Vagina (tissue), 2 donors: ENCODE measurements at regions not wholly inside any gene's neighbourhood (a gene's known extent, or its start where the extent isn't known, plus 50 kb on each side); places are given as distances from the start of the nearest gene placed in this dataset.

Experiments used
- DNase-seq, 2 donors: peaks; one replicate each; pipeline ENCODE4 v3.0.0-alpha.2; 2017; ENCODE audit errors: extremely low spot score in 2 of 2
- H3K27ac ChIP-seq: fragments of 200-600 bp; sonication (generic); one replicate; pipeline ENCODE4 v1.5.1; 2019
- H3K27me3 ChIP-seq: fragments of 200-600 bp; sonication (generic); one replicate; pipeline ENCODE4 v1.5.1; 2019
- H3K36me3 ChIP-seq, 2 donors: fragments of 200-600 bp; sonication (generic); one replicate each; pipeline ENCODE4 v1.5.1; 2017 to 2019
- H3K4me1 ChIP-seq: fragments of 200-600 bp; sonication (generic); one replicate; pipeline ENCODE4 v1.5.1; 2019
- H3K4me3 ChIP-seq, 2 donors: fragments of 200-600 bp; sonication (generic); 1 replicate in 1 of 2; 2 replicates in 1 of 2; pipeline ENCODE4 v1.5.1; 2016 to 2019
- H3K9me3 ChIP-seq: fragments of 200-600 bp; sonication (generic); one replicate; pipeline ENCODE4 v1.5.1; 2019
- CTCF ChIP-seq, 3 experiments: fragments of 450-650 bp in 2 of 3; fragments of 200-600 bp in 1 of 3; sonication (generic) in 1 of 3; IDR thresholded peaks; one replicate each; pipeline ENCODE4 v1.5.1; 2017 to 2019; ENCODE audit warnings: antibody characterized with exemption in 3 of 3, mild to moderate bottlenecking in 2 of 3, moderate library complexity in 2 of 3
- POLR2A ChIP-seq, 2 donors: fragments of 450-650 bp; IDR thresholded peaks; one replicate each; pipeline ENCODE4 v1.6.1; 2017; ENCODE audit warnings: antibody characterized with exemption in 2 of 2, mild to moderate bottlenecking in 2 of 2, moderate library complexity in 2 of 2
- POLR2AphosphoS5 ChIP-seq, 2 donors: sonication (generic); formaldehyde crosslinking; IDR thresholded peaks; one replicate each; pipeline ENCODE4 v1.9.0; 2017; ENCODE audit warnings: antibody characterized with exemption in 2 of 2, mild to moderate bottlenecking in 2 of 2, low read depth in 1 of 2; ENCODE audit not compliant: insufficient read depth in 1 of 2
- intact Hi-C: fragments of 100-400 bp; cut with DNase I; formaldehyde crosslinking; loops from one replicate; pipeline ENCODE4 v1.15.1; 2023

GRCh38 chr15:38038659-38039442 lies 104.4 kb downstream of the TMCO5A start:
- no peaks in the 10 kb centered on the region for H3K9me3 ChIP-seq
- H3K36me3 ChIP-seq: no peaks in the 10 kb centered on the region
- no peak overlapping the region for H3K27ac ChIP-seq
- no peaks in the 10 kb centered on the region for H3K27me3 ChIP-seq
- no peak for TF ChIP-seq CTCF (IDR thresholded peaks at IDR 0.05)
- DNase-seq: no peak
- intact Hi-C loops: no loop called here
- no peak overlapping the region for H3K4me3 ChIP-seq
- peaks cover 7% of the 10 kb centered on the region for H3K4me1 ChIP-seq

- DNase-seq: no peak
- Histone ChIP-seq H3K4me3 (no peak overlapping the region), H3K36me3 (no peaks in the 10 kb centered on the region), H3K9me3 (no peaks in the 10 kb centered on the region), H3K4me1 (peaks cover 7% of the 10 kb centered on the region), H3K27ac (no peak overlapping the region), H3K27me3 (no peaks in the 10 kb centered on the region)
- intact Hi-C loops: no loop called here
- no peak for TF ChIP-seq CTCF (IDR thresholded peaks at IDR 0.05)
- TF ChIP-seq POLR2A (IDR thresholded peaks at IDR 0.05): no peak
- TF ChIP-seq POLR2AphosphoS5 (IDR thresholded peaks at IDR 0.05; ENCODE audit: insufficient read depth in 1 of 2, low read depth in 1 of 2): no peak
Observed at GRCh38 chr15:38040615-38041014, 106.2 kb downstream of the TMCO5A start.

GRCh38 chr15:38041576-38041975 lies 107.1 kb downstream of the TMCO5A start:
- Histone ChIP-seq H3K9me3 (no peaks in the 10 kb centered on the region), H3K27ac (no peak overlapping the region), H3K4me3 (no peak overlapping the region), H3K4me1 (peaks cover 7% of the 10 kb centered on the region), H3K27me3 (no peaks in the 10 kb centered on the region), H3K36me3 (no peaks in the 10 kb centered on the region)
- intact Hi-C loops: no loop called here
- TF ChIP-seq CTCF (IDR thresholded peaks at IDR 0.05) (no peak), POLR2AphosphoS5 (IDR thresholded peaks at IDR 0.05; ENCODE audit: insufficient read depth in 1 of 2, low read depth in 1 of 2) (peak in 1 of 2 donors; percentile 22), POLR2A (IDR thresholded peaks at IDR 0.05) (no peak)
- DNase-seq: no peak

- DNase-seq: no peak
- TF ChIP-seq POLR2AphosphoS5 (IDR thresholded peaks at IDR 0.05; ENCODE audit: insufficient read depth in 1 of 2, low read depth in 1 of 2) (no peak), POLR2A (IDR thresholded peaks at IDR 0.05) (no peak), CTCF (IDR thresholded peaks at IDR 0.05) (no peak)
- no peak overlapping the region for H3K27ac ChIP-seq
- H3K4me1 ChIP-seq: peaks cover 7% of the 10 kb centered on the region
- H3K36me3 ChIP-seq: no peaks in the 10 kb centered on the region
- H3K4me3 ChIP-seq: no peak overlapping the region
- no peaks in the 10 kb centered on the region for H3K27me3 ChIP-seq
- intact Hi-C loops: no loop called here
- H3K9me3 ChIP-seq: no peaks in the 10 kb centered on the region
Observed at GRCh38 chr15:38042211-38042610, 107.8 kb downstream of the TMCO5A start.

GRCh38 chr15:38042707-38043445 lies 108.4 kb downstream of the TMCO5A start:
- DNase-seq: no peak
- Histone ChIP-seq H3K4me1 (peaks cover 7% of the 10 kb centered on the region), H3K4me3 (no peak overlapping the region), H3K27ac (no peak overlapping the region), H3K27me3 (no peaks in the 10 kb centered on the region), H3K36me3 (no peaks in the 10 kb centered on the region), H3K9me3 (no peaks in the 10 kb centered on the region)
- intact Hi-C loops: no loop called here
- no peak for TF ChIP-seq CTCF (IDR thresholded peaks at IDR 0.05)
- TF ChIP-seq POLR2AphosphoS5 (IDR thresholded peaks at IDR 0.05; ENCODE audit: insufficient read depth in 1 of 2, low read depth in 1 of 2): no peak
- no peak for TF ChIP-seq POLR2A (IDR thresholded peaks at IDR 0.05)
